ENCODE measurements at regions not wholly inside any gene's neighbourhood (a gene's known extent, or its start where the extent isn't known, plus 50 kb on each side); places are given as distances from the start of the nearest gene placed in this dataset.
"Not testable (repeated sequence)": the region's sequence is repeated elsewhere in the genome, so short reads cannot be mapped to it uniquely, and the experiment has no call there.

- Histone ChIP-seq H3K9me1 (ENCODE audit: control insufficient read depth, extremely low read depth, insufficient read depth, low read length) (no peaks in the 10 kb centered on the region), H3K79me2 (ENCODE audit: control insufficient read depth, insufficient read depth, low read length) (no peaks in the 10 kb centered on the region), H3K27me3 (ENCODE audit: control insufficient read depth, extremely low read depth, insufficient read depth, low read length) (no peaks in the 10 kb centered on the region), H3K9ac (ENCODE audit: control insufficient read depth, extremely low read depth, insufficient read depth, low read length) (no peak overlapping the region), H4K20me1 (ENCODE audit: control insufficient read depth, extremely low read depth, insufficient read depth, low read length) (no peaks in the 10 kb centered on the region), H3K4me2 (ENCODE audit: control insufficient read depth, extremely low read depth, insufficient read depth, low read depth, low read length) (no peak overlapping the region), H3K9me3 (ENCODE audit: control insufficient read depth, low read depth, low read length) (no peaks in the 10 kb centered on the region), H3K27ac (ENCODE audit: control insufficient read depth, insufficient read depth, low read length) (no peak overlapping the region), H3K4me3 (ENCODE audit: control insufficient read depth in 2 of 3, extremely low read depth in 1 of 3, insufficient read depth in 2 of 3, low read depth in 1 of 3, low read length in 3 of 3) (no peak overlapping the region), H3K4me1 (ENCODE audit: control insufficient read depth, extremely low read depth, insufficient read depth, low read length) (no peaks in the 10 kb centered on the region), H3K36me3 (ENCODE audit: control insufficient read depth in 2 of 2, extremely low read depth in 1 of 2, insufficient read depth in 2 of 2, low read length in 2 of 2) (no peaks in the 10 kb centered on the region), H2AFZ (ENCODE audit: control insufficient read depth, low read length) (no peak overlapping the region)
- DNase-seq (ENCODE audit: low read depth, low spot score) = no peak
- no peak for FAIRE-seq
- dilution Hi-C loops (cut with MboI; ENCODE audit: extremely low pct_ligation_motif_present, low sequenced_read_pairs) = loop anchor here (10.0 kb wide), 1 partner anchor 437 kb away; the partner anchor contains the start of gene FOXF1
- TF ChIP-seq EZH2 (IDR thresholded peaks at IDR 0.05; ENCODE audit: low read length) (no peak), CTCF (optimal IDR thresholded peaks at IDR 0.05 in 1 of 3, IDR thresholded peaks at IDR 0.05 in 1 of 3, conservative IDR thresholded peaks at IDR 0.05 in 1 of 3; ENCODE audit: extremely low read depth in 1 of 3, insufficient read depth in 2 of 3, low read length in 3 of 3) (no peak)
Observed at GRCh38 chr16:86077243-86077940, 178.4 kb downstream of the IRF8 start.

- Histone ChIP-seq H3K9me3 (ENCODE audit: control insufficient read depth, low read depth, low read length) (no peaks in the 10 kb centered on the region), H3K79me2 (ENCODE audit: control insufficient read depth, insufficient read depth, low read length) (no peaks in the 10 kb centered on the region), H3K4me3 (ENCODE audit: control insufficient read depth in 2 of 3, extremely low read depth in 1 of 3, insufficient read depth in 2 of 3, low read depth in 1 of 3, low read length in 3 of 3) (no peak overlapping the region), H3K4me2 (ENCODE audit: control insufficient read depth, extremely low read depth, insufficient read depth, low read depth, low read length) (no peak overlapping the region), H3K9me1 (ENCODE audit: control insufficient read depth, extremely low read depth, insufficient read depth, low read length) (no peaks in the 10 kb centered on the region), H3K27ac (ENCODE audit: control insufficient read depth, insufficient read depth, low read length) (no peak overlapping the region), H3K36me3 (ENCODE audit: control insufficient read depth in 2 of 2, extremely low read depth in 1 of 2, insufficient read depth in 2 of 2, low read length in 2 of 2) (no peaks in the 10 kb centered on the region), H3K4me1 (ENCODE audit: control insufficient read depth, extremely low read depth, insufficient read depth, low read length) (no peaks in the 10 kb centered on the region), H4K20me1 (ENCODE audit: control insufficient read depth, extremely low read depth, insufficient read depth, low read length) (no peaks in the 10 kb centered on the region), H2AFZ (ENCODE audit: control insufficient read depth, low read length) (no peak overlapping the region), H3K27me3 (ENCODE audit: control insufficient read depth, extremely low read depth, insufficient read depth, low read length) (no peaks in the 10 kb centered on the region), H3K9ac (ENCODE audit: control insufficient read depth, extremely low read depth, insufficient read depth, low read length) (no peak overlapping the region)
- dilution Hi-C loops (cut with MboI; ENCODE audit: extremely low pct_ligation_motif_present, low sequenced_read_pairs) = loop anchor here (10.0 kb wide), 1 partner anchor 437 kb away; the partner anchor contains the start of gene FOXF1
- no peak for FAIRE-seq
- no peak for DNase-seq (ENCODE audit: low read depth, low spot score)
- TF ChIP-seq EZH2 (IDR thresholded peaks at IDR 0.05; ENCODE audit: low read length) = no peak
- TF ChIP-seq CTCF (optimal IDR thresholded peaks at IDR 0.05 in 1 of 3, IDR thresholded peaks at IDR 0.05 in 1 of 3, conservative IDR thresholded peaks at IDR 0.05 in 1 of 3; ENCODE audit: extremely low read depth in 1 of 3, insufficient read depth in 2 of 3, low read length in 3 of 3) = no peak
Observed at GRCh38 chr16:86078121-86078600, 179.2 kb downstream of the IRF8 start.

GRCh38 chr16:86078711-86079110 is 179.7 kb downstream of the IRF8 start:
- dilution Hi-C loops (cut with MboI; ENCODE audit: extremely low pct_ligation_motif_present, low sequenced_read_pairs) = loop anchor here (10.0 kb wide), 1 partner anchor 436 kb away; the partner anchor contains the start of gene FOXF1
- not testable (repeated sequence) for H3K27me3 ChIP-seq (ENCODE audit: control insufficient read depth, extremely low read depth, insufficient read depth, low read length); H3K27ac ChIP-seq (ENCODE audit: control insufficient read depth, insufficient read depth, low read length); H3K4me2 ChIP-seq (ENCODE audit: control insufficient read depth, extremely low read depth, insufficient read depth, low read depth, low read length); H2AFZ ChIP-seq (ENCODE audit: control insufficient read depth, low read length); H3K9ac ChIP-seq (ENCODE audit: control insufficient read depth, extremely low read depth, insufficient read depth, low read length); H3K9me1 ChIP-seq (ENCODE audit: control insufficient read depth, extremely low read depth, insufficient read depth, low read length); H4K20me1 ChIP-seq (ENCODE audit: control insufficient read depth, extremely low read depth, insufficient read depth, low read length); FAIRE-seq; H3K9me3 ChIP-seq (ENCODE audit: control insufficient read depth, low read depth, low read length); H3K36me3 ChIP-seq (ENCODE audit: control insufficient read depth in 2 of 2, extremely low read depth in 1 of 2, insufficient read depth in 2 of 2, low read length in 2 of 2); DNase-seq (ENCODE audit: low read depth, low spot score); H3K4me3 ChIP-seq (ENCODE audit: control insufficient read depth in 2 of 3, extremely low read depth in 1 of 3, insufficient read depth in 2 of 3, low read depth in 1 of 3, low read length in 3 of 3); H3K4me1 ChIP-seq (ENCODE audit: control insufficient read depth, extremely low read depth, insufficient read depth, low read length); H3K79me2 ChIP-seq (ENCODE audit: control insufficient read depth, insufficient read depth, low read length)

Data from keratinocyte (primary cell).